Breast epithelium (tissue), 4 donors: ENCODE measurements at regions not wholly inside any gene's neighbourhood (a gene's known extent, or its start where the extent isn't known, plus 50 kb on each side); places are given as distances from the start of the nearest gene placed in this dataset.

ENCODE experiments used
- DNase-seq, 2 donors: peaks; one replicate each; pipeline ENCODE4 v3.0.0-alpha.2; 2019; ENCODE audit warnings: low spot score in 2 of 2
- H3K27ac ChIP-seq, 2 donors: fragments of 200-600 bp; sonication (generic) in 1 of 2; one replicate each; pipeline ENCODE4 v1.5.1; 2016 to 2019; ENCODE audit warnings: mild to moderate bottlenecking in 1 of 2
- H3K27me3 ChIP-seq, 2 donors: fragments of 200-600 bp; sonication (generic) in 1 of 2; one replicate each; pipeline versions ENCODE4 v1.5.1 to v1.6.0; 2017 to 2019; ENCODE audit warnings: control low read depth in 1 of 2, mild to moderate bottlenecking in 1 of 2
- H3K36me3 ChIP-seq: fragments of 200-600 bp; one replicate; pipeline ENCODE4 v1.5.1; 2019
- H3K4me1 ChIP-seq, 2 donors: fragments of 200-600 bp; sonication (generic); one replicate each; pipeline ENCODE4 v1.5.1; 2016 to 2019; ENCODE audit warnings: control low read depth in 1 of 2
- H3K4me3 ChIP-seq, 3 donors: fragments of 200-600 bp; sonication (generic); 1 replicate in 2 of 3; 2 replicates in 1 of 3; pipeline ENCODE4 v1.5.1; 2016 to 2019; ENCODE audit warnings: mild to moderate bottlenecking in 3 of 3, moderate library complexity in 2 of 3
- H3K9me3 ChIP-seq, 2 donors: fragments of 200-600 bp; sonication (generic) in 1 of 2; one replicate each; pipeline ENCODE4 v1.5.1; 2016 to 2019; ENCODE audit warnings: control low read depth in 1 of 2
- CTCF ChIP-seq, 3 donors: fragments of 450-650 bp; IDR thresholded peaks; one replicate each; pipeline ENCODE4 v1.5.1; 2016 to 2017; ENCODE audit warnings: antibody characterized with exemption in 3 of 3, mild to moderate bottlenecking in 3 of 3, moderate library complexity in 3 of 3
- POLR2A ChIP-seq: fragments of 450-650 bp; IDR thresholded peaks from one replicate; pipeline ENCODE4 v1.6.1; 2016; ENCODE audit warnings: antibody characterized with exemption, mild to moderate bottlenecking, moderate library complexity
- POLR2AphosphoS5 ChIP-seq, 3 donors: sonication (generic); formaldehyde crosslinking; IDR thresholded peaks; one replicate each; pipeline ENCODE4 v1.6.1; 2017; ENCODE audit warnings: antibody characterized with exemption in 3 of 3
- intact Hi-C: fragments of 100-400 bp; cut with DNase I; formaldehyde crosslinking; loops from one replicate; pipeline ENCODE4 v1.15.1; 2023; ENCODE audit warnings: low total_unique reads

- Histone ChIP-seq H3K27me3 (peaks cover 0 to 6% of the 10 kb centered on the region in 2 donors), H3K4me3 (no peak overlapping the region), H3K9me3 (no peaks in the 10 kb centered on the region), H3K27ac (no peak overlapping the region), H3K4me1 (no peaks in the 10 kb centered on the region), H3K36me3 (no peaks in the 10 kb centered on the region)
- DNase-seq, result no peak
- intact Hi-C loops, result no loop called here
- TF ChIP-seq CTCF (IDR thresholded peaks at IDR 0.05) (no peak), POLR2AphosphoS5 (IDR thresholded peaks at IDR 0.05) (no peak), POLR2A (no peak)
Observed at GRCh38 chr13:111964411-111965035, 102.4 kb upstream of the SOX1 start.

GRCh38 chr13:111965466-111966214 is 101.3 kb upstream of the SOX1 start:
- DNase-seq, result no peak
- intact Hi-C loops, result no loop called here
- no peak overlapping the region for H3K4me3 ChIP-seq
- H3K9me3 ChIP-seq, result no peaks in the 10 kb centered on the region
- H3K27me3 ChIP-seq, result peaks cover 0 to 15% of the 10 kb centered on the region in 2 donors
- TF ChIP-seq POLR2AphosphoS5 (IDR thresholded peaks at IDR 0.05) (no peak), POLR2A (no peak), CTCF (IDR thresholded peaks at IDR 0.05) (no peak)
- H3K36me3 ChIP-seq, result no peaks in the 10 kb centered on the region
- no peaks in the 10 kb centered on the region for H3K4me1 ChIP-seq
- no peak overlapping the region for H3K27ac ChIP-seq

GRCh38 chr13:111966933-111967332 is 100.0 kb upstream of the SOX1 start:
- no peak for TF ChIP-seq POLR2AphosphoS5 (IDR thresholded peaks at IDR 0.05)
- no peak for TF ChIP-seq CTCF (IDR thresholded peaks at IDR 0.05)
- TF ChIP-seq POLR2A, result no peak
- no peak overlapping the region for H3K27ac ChIP-seq
- no peak for DNase-seq

GRCh38 chr13:111967572-111968201 is 99.3 kb upstream of the SOX1 start:
- no peaks in the 10 kb centered on the region for H3K4me1 ChIP-seq
- no peaks in the 10 kb centered on the region for H3K9me3 ChIP-seq
- H3K27me3 ChIP-seq, result peaks cover 0 to 25% of the 10 kb centered on the region in 2 donors
- no peak overlapping the region for H3K27ac ChIP-seq
- H3K36me3 ChIP-seq, result no peaks in the 10 kb centered on the region
- TF ChIP-seq POLR2A (no peak), POLR2AphosphoS5 (IDR thresholded peaks at IDR 0.05) (no peak), CTCF (IDR thresholded peaks at IDR 0.05) (no peak)
- intact Hi-C loops, result no loop called here
- no peak overlapping the region for H3K4me3 ChIP-seq
- DNase-seq, result no peak

More at GRCh38 chr13:111966933-111967332, 100.0 kb upstream of the SOX1 start:
- Histone ChIP-seq H3K4me3 (no peak overlapping the region), H3K27me3 (peaks cover 0 to 25% of the 10 kb centered on the region in 2 donors), H3K4me1 (no peaks in the 10 kb centered on the region), H3K9me3 (no peaks in the 10 kb centered on the region), H3K36me3 (no peaks in the 10 kb centered on the region)
- intact Hi-C loops, result no loop called here
